PFSK-1 (cell line): ENCODE measurements at regions not wholly inside any gene's neighbourhood (a gene's known extent, or its start where the extent isn't known, plus 50 kb on each side); places are given as distances from the start of the nearest gene placed in this dataset.

Experiments
- FOXP2 ChIP-seq: optimal IDR thresholded peaks from 2 replicates; pipeline ENCODE3; 2011; ENCODE audit warnings: borderline replicate concordance, control low read depth, inconsistent platforms; ENCODE audit not compliant: insufficient read depth; ENCODE audit errors: extremely low read length, extremely low read depth
- POLR2AphosphoS5 ChIP-seq: IDR thresholded peaks from 2 replicates; pipeline ENCODE4 v1.6.1; 2012; ENCODE audit warnings: low read depth, mild to moderate bottlenecking, control low read depth, low read length, moderate library complexity
- SIN3A ChIP-seq: IDR thresholded peaks from 2 replicates; pipeline ENCODE4 v1.6.1; 2012; ENCODE audit warnings: mild to moderate bottlenecking, low read length, moderate library complexity, borderline replicate concordance; ENCODE audit not compliant: insufficient read depth
- TAF1 ChIP-seq: IDR thresholded peaks from 2 replicates; pipeline ENCODE4 v1.6.1; 2012; ENCODE audit warnings: low read length, control low read depth, borderline replicate concordance; ENCODE audit not compliant: insufficient read depth
- TF ChIP-seq, protein P1 (sequence below), 2 experiments: IDR thresholded peaks; 2 replicates each; pipeline versions ENCODE4 v1.6.1 to v1.8.0; 2011 to 2012; ENCODE audit warnings: low read depth in 2 of 2, low read length in 2 of 2, control low read depth in 1 of 2, inconsistent platforms in 1 of 2, mild to moderate bottlenecking in 1 of 2, moderate library complexity in 1 of 2; ENCODE audit not compliant: insufficient read depth in 1 of 2

- no peak for TF ChIP-seq SIN3A
- TF ChIP-seq, protein P1, sequence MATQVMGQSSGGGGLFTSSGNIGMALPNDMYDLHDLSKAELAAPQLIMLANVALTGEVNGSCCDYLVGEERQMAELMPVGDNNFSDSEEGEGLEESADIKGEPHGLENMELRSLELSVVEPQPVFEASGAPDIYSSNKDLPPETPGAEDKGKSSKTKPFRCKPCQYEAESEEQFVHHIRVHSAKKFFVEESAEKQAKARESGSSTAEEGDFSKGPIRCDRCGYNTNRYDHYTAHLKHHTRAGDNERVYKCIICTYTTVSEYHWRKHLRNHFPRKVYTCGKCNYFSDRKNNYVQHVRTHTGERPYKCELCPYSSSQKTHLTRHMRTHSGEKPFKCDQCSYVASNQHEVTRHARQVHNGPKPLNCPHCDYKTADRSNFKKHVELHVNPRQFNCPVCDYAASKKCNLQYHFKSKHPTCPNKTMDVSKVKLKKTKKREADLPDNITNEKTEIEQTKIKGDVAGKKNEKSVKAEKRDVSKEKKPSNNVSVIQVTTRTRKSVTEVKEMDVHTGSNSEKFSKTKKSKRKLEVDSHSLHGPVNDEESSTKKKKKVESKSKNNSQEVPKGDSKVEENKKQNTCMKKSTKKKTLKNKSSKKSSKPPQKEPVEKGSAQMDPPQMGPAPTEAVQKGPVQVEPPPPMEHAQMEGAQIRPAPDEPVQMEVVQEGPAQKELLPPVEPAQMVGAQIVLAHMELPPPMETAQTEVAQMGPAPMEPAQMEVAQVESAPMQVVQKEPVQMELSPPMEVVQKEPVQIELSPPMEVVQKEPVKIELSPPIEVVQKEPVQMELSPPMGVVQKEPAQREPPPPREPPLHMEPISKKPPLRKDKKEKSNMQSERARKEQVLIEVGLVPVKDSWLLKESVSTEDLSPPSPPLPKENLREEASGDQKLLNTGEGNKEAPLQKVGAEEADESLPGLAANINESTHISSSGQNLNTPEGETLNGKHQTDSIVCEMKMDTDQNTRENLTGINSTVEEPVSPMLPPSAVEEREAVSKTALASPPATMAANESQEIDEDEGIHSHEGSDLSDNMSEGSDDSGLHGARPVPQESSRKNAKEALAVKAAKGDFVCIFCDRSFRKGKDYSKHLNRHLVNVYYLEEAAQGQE (IDR thresholded peaks at IDR 0.05; ENCODE audit: insufficient read depth in 1 of 2, low read depth in 2 of 2, low read length in 2 of 2) = no peak
- no peak for TF ChIP-seq POLR2AphosphoS5
- TF ChIP-seq FOXP2 = no peak
Measured at GRCh38 chr13:107743983-107744382, 471.4 kb downstream of the LIG4 start.

GRCh38 chr13:107743526-107743925 lies 471.8 kb downstream of the LIG4 start:
- TF ChIP-seq TAF1 (no peak), SIN3A (no peak), POLR2AphosphoS5 (no peak), FOXP2 (no peak)
- TF ChIP-seq, protein P1 (IDR thresholded peaks at IDR 0.05; ENCODE audit: insufficient read depth in 1 of 2, low read depth in 2 of 2, low read length in 2 of 2) = no peak

DNA sequence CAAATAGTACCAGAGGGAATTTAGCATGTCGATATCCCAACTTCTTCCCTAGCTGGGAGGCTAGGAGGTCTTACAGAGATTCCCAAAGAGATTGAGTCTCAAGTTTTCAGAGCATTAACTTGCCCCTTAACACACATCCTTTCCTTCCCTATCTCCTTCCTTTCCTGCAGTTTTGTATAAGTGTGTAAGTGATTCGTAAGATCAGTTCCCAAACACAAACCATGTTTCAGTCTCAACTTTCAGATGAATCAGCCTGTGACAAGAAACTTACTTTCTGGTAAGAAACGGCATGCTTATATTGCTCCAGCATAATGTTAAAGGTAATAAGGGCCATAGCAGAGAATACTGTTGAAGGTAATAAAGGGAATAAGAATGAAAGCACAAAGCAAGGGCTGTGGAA lies 472.2 kb downstream of the LIG4 start:
- TF ChIP-seq, protein P1 (IDR thresholded peaks at IDR 0.05; ENCODE audit: insufficient read depth in 1 of 2, low read depth in 2 of 2, low read length in 2 of 2) = no peak
- TF ChIP-seq TAF1 (no peak), POLR2AphosphoS5 (no peak), SIN3A (no peak), FOXP2 (no peak)

DNA sequence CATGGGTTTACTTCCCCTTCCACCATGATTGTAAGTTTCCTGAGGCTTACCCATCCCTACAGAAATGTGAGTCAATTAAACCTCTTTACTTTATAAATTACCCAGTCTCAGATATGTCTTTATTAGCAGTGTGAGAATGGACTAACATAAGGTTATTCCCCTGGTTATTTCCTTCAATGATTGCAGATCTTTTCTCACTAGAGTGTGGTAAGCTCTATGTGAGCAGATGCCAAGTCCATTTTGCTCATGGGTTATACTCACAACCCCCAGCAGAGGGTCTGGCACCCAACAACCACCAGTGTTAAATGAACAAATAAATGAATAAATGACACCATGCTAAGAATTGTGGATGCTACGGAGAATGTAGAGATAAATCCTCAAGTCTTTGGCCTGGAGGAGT lies 472.8 kb downstream of the LIG4 start:
- TF ChIP-seq SIN3A (no peak), FOXP2 (no peak), TAF1 (no peak), POLR2AphosphoS5 (no peak)
- TF ChIP-seq, protein P1 (IDR thresholded peaks at IDR 0.05; ENCODE audit: insufficient read depth in 1 of 2, low read depth in 2 of 2, low read length in 2 of 2) = no peak

GRCh38 chr13:107738004-107738403 lies 477.3 kb downstream of the LIG4 start:
- no peak for TF ChIP-seq SIN3A
- TF ChIP-seq FOXP2 = no peak
- TF ChIP-seq, protein P1 (IDR thresholded peaks at IDR 0.05; ENCODE audit: insufficient read depth in 1 of 2, low read depth in 2 of 2, low read length in 2 of 2) = no peak
- no peak for TF ChIP-seq POLR2AphosphoS5
- TF ChIP-seq TAF1 = no peak
